Upper lobe of left lung (tissue), 6 donors: ENCODE measurements at regions not wholly inside any gene's neighbourhood (a gene's known extent, or its start where the extent isn't known, plus 50 kb on each side); places are given as distances from the start of the nearest gene placed in this dataset.
"Not testable (repeated sequence)": the region's sequence is repeated elsewhere in the genome, so short reads cannot be mapped to it uniquely, and the experiment has no call there.

Experiments
- ATAC-seq, 2 donors: fragments of 200-7000 bp; cut with Tn5 transposase; one replicate each; pipeline ENCODE4 v1.9.1; 2022; ENCODE audit warnings: mild to moderate bottlenecking in 2 of 2, moderate library complexity in 2 of 2; ENCODE audit not compliant: low FRiP score in 2 of 2
- DNase-seq, 2 donors: peaks; one replicate each; pipeline ENCODE4 v3.0.0-alpha.2; 2019 to 2020
- H3K27ac ChIP-seq, 4 donors: fragments of 200-600 bp; sonication (generic); one replicate each; pipeline ENCODE4 v1.5.1; 2016 to 2019
- H3K27me3 ChIP-seq, 4 donors: fragments of 200-600 bp; sonication (generic); one replicate each; pipeline ENCODE4 v1.5.1; 2017 to 2019
- H3K36me3 ChIP-seq, 4 donors: fragments of 200-600 bp; sonication (generic); one replicate each; pipeline ENCODE4 v1.5.1; 2016 to 2019
- H3K4me1 ChIP-seq, 4 donors: fragments of 200-600 bp; sonication (generic); one replicate each; pipeline ENCODE4 v1.5.1; 2018 to 2019
- H3K4me3 ChIP-seq, 4 donors: fragments of 200-600 bp; sonication (generic); one replicate each; pipeline ENCODE4 v1.5.1; 2017 to 2019; ENCODE audit warnings: mild to moderate bottlenecking in 2 of 4, moderate library complexity in 1 of 4
- H3K9me3 ChIP-seq, 4 donors: fragments of 200-600 bp; sonication (generic); one replicate each; pipeline ENCODE4 v1.5.1; 2018 to 2019
- CTCF ChIP-seq, 6 experiments: fragments of 450-650 bp in 4 of 6; fragments of 200-600 bp in 2 of 6; sonication (generic) in 2 of 6; IDR thresholded peaks; one replicate each; pipeline ENCODE4 v1.5.1; 2016 to 2019; ENCODE audit warnings: antibody characterized with exemption in 6 of 6
- EP300 ChIP-seq, 4 donors: sonication (generic); formaldehyde crosslinking; IDR thresholded peaks; one replicate each; pipeline ENCODE4 v1.5.1; 2017; ENCODE audit warnings: antibody characterized with exemption in 4 of 4, control low read depth in 2 of 4
- POLR2A ChIP-seq, 4 donors: fragments of 450-650 bp; IDR thresholded peaks; one replicate each; pipeline ENCODE4 v1.5.1; 2016 to 2017; ENCODE audit warnings: antibody characterized with exemption in 4 of 4, mild to moderate bottlenecking in 2 of 4
- POLR2AphosphoS5 ChIP-seq, 2 donors: sonication (generic); formaldehyde crosslinking; IDR thresholded peaks; one replicate each; pipeline ENCODE4 v1.5.1; 2017; ENCODE audit warnings: antibody characterized with exemption in 2 of 2
- WGBS, 2 donors: methylation state at CpG; one replicate each; pipeline ENCODE4 v1.1.5; 2017 to 2018; 5-methylcytosine and 5-hydroxymethylcytosine counted together
- donor health status: DM: no; HTN: no; CAD: no; lungs with moderate emphysema.
- donor health status: DM: no; HTN: yes; CAD: no; lungs with severe emphysema.

- WGBS, 2 donors: 71 to 100% methylated on average over 1 to 2 of the region's 2 CpGs
- H3K9me3 ChIP-seq: no peaks in the 10 kb centered on the region
- DNase-seq (no peak), ATAC-seq (peak in 1 of 2 donors; percentile 25)
- H3K4me3 ChIP-seq: no peak overlapping the region
- no peak overlapping the region for H3K27ac ChIP-seq
- peaks cover 0 to 3% (median 2%) of the 10 kb centered on the region in 4 donors for H3K4me1 ChIP-seq
- no peak for TF ChIP-seq POLR2AphosphoS5 (IDR thresholded peaks at IDR 0.05)
- no peak for TF ChIP-seq EP300 (IDR thresholded peaks at IDR 0.05)
- TF ChIP-seq CTCF (IDR thresholded peaks at IDR 0.05): no peak
- no peak for TF ChIP-seq POLR2A (IDR thresholded peaks at IDR 0.05)
- no peaks in the 10 kb centered on the region for H3K36me3 ChIP-seq
- no peaks in the 10 kb centered on the region for H3K27me3 ChIP-seq
Measured at GRCh38 chr2:8509621-8510020, 172.2 kb upstream of the ID2 start.

GRCh38 chr2:8510055-8510454 is 171.8 kb upstream of the ID2 start:
- not testable (repeated sequence) for H3K4me3 ChIP-seq, H3K27me3 ChIP-seq, DNase-seq, H3K27ac ChIP-seq, H3K4me1 ChIP-seq, ATAC-seq, H3K36me3 ChIP-seq, H3K9me3 ChIP-seq
- 96% methylated on average over 4 of the region's 4 CpGs for WGBS, 2 donors

- Histone ChIP-seq H3K9me3 (no peaks in the 10 kb centered on the region), H3K36me3 (no peaks in the 10 kb centered on the region), H3K4me3 (no peak overlapping the region), H3K27me3 (no peaks in the 10 kb centered on the region), H3K27ac (no peak overlapping the region), H3K4me1 (peaks cover 7 to 12% (median 11%) of the 10 kb centered on the region in 4 donors)
- no peak for TF ChIP-seq CTCF (IDR thresholded peaks at IDR 0.05)
- TF ChIP-seq POLR2A (IDR thresholded peaks at IDR 0.05): no peak
- TF ChIP-seq EP300 (IDR thresholded peaks at IDR 0.05): no peak
- TF ChIP-seq POLR2AphosphoS5 (IDR thresholded peaks at IDR 0.05): no peak
- 67 to 79% methylated on average over 2 to 3 of the region's 3 CpGs for WGBS, 2 donors
- DNase-seq (no peak), ATAC-seq (no peak)
Measured at GRCh38 chr2:8510519-8510918, 171.3 kb upstream of the ID2 start.

GRCh38 chr2:8511868-8512612 is 169.8 kb upstream of the ID2 start:
- 86% methylated on average over 1 of the region's 1 CpG for WGBS, 2 donors
- no peak overlapping the region for H3K4me3 ChIP-seq
- peak overlapping the region in 1 of 4 donors; percentile 14 for H3K27ac ChIP-seq
- no peaks in the 10 kb centered on the region for H3K27me3 ChIP-seq
- no peak for DNase-seq
- H3K9me3 ChIP-seq: no peaks in the 10 kb centered on the region
- H3K36me3 ChIP-seq: no peaks in the 10 kb centered on the region
- no peak for TF ChIP-seq POLR2A (IDR thresholded peaks at IDR 0.05)
- no peak for TF ChIP-seq EP300 (IDR thresholded peaks at IDR 0.05)
- no peak for TF ChIP-seq CTCF (IDR thresholded peaks at IDR 0.05)
- TF ChIP-seq POLR2AphosphoS5 (IDR thresholded peaks at IDR 0.05): no peak
- no peak for ATAC-seq
- H3K4me1 ChIP-seq: peaks cover 13 to 24% (median 16%) of the 10 kb centered on the region in 4 donors

GRCh38 chr2:8513601-8514273 is 168.1 kb upstream of the ID2 start:
- 94 to 97% methylated on average over 14 of the region's 14 CpGs for WGBS, 2 donors
- TF ChIP-seq POLR2AphosphoS5 (IDR thresholded peaks at IDR 0.05) (no peak), CTCF (IDR thresholded peaks at IDR 0.05) (no peak)
- DNase-seq (no peak), ATAC-seq (no peak)
- peaks cover 13 to 31% (median 18%) of the 10 kb centered on the region in 4 donors for H3K4me1 ChIP-seq
- no peaks in the 10 kb centered on the region for H3K27me3 ChIP-seq
- H3K36me3 ChIP-seq: no peaks in the 10 kb centered on the region
- peak overlapping the region in 2 of 4 donors; percentile 75 for H3K27ac ChIP-seq
- no peaks in the 10 kb centered on the region for H3K9me3 ChIP-seq
- no peak overlapping the region for H3K4me3 ChIP-seq
